H1 (cell line): ENCODE measurements at regions not wholly inside any gene's neighbourhood (a gene's known extent, or its start where the extent isn't known, plus 50 kb on each side); places are given as distances from the start of the nearest gene placed in this dataset.

Experiments used
- SUZ12 ChIP-seq: fragments of 200-600 bp; sonication (generic); IDR thresholded peaks from 2 replicates; pipeline ENCODE4 v1.6.1; 2012; ENCODE audit warnings: mild to moderate bottlenecking, inconsistent platforms, low read length, moderate library complexity, mixed read lengths

- no peak for TF ChIP-seq SUZ12
These were observed 1062.7 kb upstream of the EEF2KMT start (continued) for GRCh38 chr16:6160303-6160702.
